Stimulated activated CD4-positive, alpha-beta T cell treated with anti-CD3 and anti-CD28 coated beads, Interleukin-2, amount 100 ng/mL, for 4 hours (primary cell): ENCODE measurements at regions not wholly inside any gene's neighbourhood (a gene's known extent, or its start where the extent isn't known, plus 50 kb on each side); places are given as distances from the start of the nearest gene placed in this dataset.
A peak's percentile ranks its signal among the peaks of the same experiment; 100 is the strongest.

Experiments used
- DNase-seq: peaks from one replicate; pipeline ENCODE4 v3.0.0-alpha.2; 2020; ENCODE audit warnings: low read depth

DNA sequence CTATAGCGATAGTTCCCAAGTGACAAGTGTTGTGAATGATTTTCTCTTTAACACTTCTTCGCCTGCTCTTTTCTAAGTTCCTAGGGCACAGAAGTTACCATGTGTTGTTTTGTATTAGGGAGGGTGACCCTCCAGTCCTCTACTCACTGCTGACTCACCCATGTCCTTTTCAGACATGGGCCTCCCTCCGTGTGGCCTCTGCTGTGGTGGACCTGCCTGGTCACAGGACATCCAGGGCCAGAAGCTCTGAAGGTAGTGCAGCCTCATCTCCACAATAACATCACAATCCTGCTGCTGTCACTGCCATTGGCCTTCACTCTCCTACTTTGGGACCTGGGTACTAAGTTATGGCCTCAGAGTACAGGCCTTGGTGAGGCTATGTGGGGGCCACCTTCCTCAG lies 87.1 kb upstream of the TNFAIP3 start:
- DNase-seq: no peak

DNA sequence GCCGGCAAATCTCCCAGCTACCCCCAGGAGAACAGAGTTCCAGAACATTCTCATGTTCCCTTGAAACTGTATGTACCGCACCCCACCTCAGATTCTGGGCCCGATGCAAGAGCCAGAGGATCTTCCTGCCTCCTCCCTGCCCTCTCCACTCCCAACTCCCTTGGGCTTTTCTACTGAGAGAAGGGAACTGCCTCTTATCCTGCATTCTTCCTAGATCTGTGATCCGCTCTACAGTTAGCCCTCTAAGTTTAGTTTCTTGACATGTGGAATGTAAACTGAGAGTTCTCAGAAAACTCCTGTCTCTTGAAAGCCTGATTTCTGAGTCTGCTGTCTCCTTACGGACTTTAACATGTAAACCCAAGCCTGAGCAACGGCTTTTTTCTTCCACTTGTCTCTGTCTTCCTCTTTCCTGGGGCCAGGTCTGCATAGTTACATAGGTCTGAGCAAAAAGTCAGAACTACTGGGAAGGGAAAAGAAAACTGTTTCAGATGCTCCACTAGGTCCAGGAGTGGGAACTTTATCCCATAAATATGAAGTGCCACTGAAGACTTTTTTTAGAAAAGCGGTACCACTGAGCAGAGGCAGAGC lies 86.5 kb upstream of the TNFAIP3 start:
- no peak for DNase-seq

DNA sequence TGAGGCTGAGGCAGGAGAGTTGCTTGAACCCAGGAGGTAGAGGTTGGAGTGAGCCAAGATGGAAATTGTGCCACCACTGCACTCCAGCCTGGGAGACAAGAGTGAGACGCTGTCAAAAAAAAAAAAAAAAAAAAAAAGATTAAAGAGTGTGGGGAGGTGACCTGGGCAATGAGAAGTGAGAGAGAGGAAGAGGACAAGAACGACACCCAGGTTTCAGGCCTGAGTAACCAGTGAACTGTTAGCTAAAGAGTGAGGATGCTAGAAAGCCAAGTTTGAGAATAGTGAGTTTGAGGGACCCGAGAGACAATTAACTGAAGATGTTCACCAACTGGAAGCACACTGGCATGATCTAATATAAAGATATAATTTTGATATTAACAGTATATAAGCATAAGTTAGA lies 85.4 kb upstream of the TNFAIP3 start:
- no peak for DNase-seq

DNA sequence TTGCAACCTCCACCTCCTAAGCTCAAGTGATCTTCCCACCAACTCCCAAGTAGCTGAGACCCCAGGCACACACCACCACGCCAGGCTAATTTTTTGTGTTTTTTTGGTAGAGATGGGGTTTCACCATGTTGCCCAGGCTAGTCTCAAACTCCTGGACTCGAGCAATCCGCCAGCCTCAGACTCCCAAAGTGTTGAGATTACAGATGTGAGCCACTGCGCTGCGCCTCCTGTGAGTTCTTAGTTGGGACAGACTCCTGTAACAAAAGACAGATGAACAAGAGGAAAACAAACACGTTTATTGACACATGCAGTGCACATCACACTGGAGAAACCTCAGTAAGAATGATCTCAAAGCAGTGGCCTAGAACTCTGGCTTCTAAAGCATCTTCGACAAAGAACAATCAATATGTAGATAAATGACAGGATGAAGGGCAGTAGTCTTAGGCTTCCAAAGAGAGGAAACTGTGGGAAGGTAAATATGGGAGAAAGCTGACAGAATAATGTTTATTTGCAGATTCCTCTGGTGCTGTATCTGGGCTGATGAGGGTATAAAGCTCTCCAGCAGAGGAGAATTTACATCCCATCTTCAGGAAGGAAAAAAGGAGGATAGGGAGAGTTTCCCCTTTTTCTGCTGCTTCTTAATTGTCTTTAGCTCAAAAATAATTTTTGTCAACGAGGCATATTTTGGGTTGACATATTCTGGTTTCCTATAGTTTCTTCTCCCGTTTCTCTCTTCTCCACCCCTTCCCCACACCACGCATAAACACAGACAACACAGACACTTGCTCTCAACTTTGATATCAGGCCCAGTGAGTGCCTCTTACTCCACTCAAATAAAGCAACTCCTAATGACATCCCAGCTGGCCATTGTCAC lies 84.7 kb upstream of the TNFAIP3 start:
- DNase-seq: no peak

DNA sequence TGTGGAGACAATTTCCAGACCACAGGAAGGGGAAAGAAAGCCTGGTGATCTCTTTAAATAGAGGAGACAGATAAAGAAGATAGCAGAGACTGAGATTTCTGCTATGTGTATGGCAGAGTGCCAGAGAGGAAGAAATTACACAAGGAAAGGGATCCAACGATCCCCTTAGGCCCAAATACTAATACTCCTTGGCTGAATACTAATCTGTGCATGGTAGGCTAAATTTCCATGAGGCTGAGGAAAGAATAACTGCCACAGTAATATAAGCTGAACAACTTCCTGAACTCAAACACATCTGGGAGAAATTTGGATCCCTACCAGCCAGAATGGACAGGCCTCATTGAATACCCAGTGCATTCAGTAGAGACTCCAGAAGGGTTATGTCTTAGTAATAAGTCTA lies 83.3 kb upstream of the TNFAIP3 start:
- DNase-seq: no peak

DNA sequence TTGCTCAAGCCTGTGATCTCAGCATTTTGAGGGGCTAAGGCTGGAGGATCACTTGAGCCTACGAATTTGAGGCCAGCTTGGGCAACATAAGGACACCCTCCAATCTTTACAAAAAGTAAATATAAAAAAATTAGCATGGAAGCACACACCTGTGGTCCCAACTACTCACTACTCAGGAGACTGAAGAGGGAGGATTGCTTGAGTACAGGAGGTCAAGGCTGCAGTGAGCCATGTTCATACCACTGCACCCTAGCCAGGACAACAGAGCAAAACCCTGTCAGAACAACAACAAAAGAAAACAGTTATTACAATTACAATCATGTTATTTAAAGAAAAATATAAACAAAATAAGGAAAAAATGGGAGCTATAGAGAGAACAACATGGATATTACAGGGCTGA lies 82.5 kb upstream of the TNFAIP3 start:
- DNase-seq: no peak

DNA sequence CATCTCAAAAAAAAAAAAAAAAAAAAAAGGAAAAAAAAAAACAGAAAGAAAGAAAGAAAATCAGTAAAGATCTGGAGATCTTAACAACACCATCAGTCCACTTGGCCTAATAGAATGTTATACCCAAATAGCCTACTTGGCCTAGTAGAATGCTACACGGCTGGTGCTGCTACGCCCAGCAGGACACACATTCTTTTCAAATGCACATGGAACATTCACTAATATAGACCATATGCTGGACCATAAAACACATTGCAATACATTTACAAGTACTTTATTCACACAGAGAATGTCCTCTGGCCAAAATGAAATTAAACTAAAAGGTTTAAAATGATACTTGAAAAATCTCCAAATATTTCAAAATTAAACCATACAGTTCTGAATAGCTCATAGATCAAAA lies 80.0 kb upstream of the TNFAIP3 start:
- no peak for DNase-seq

DNA sequence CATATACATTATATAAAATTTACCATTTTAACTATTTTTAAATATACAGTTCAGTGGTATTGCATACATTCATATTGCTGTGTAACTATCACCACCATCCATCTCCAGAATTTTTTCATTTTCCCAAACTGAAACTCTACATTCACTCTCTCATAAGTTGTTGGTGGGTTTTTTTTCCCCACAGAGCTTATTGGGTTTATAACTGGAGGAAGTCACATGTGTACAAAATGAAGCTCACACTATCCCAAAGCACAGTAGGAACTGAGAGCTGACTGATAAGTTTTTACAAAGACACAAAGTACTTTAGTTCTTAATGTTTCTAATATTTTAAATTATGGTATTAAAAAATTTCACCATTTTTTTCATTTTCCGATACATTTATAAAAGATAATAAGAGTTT lies 78.8 kb upstream of the TNFAIP3 start:
- no peak for DNase-seq

DNA sequence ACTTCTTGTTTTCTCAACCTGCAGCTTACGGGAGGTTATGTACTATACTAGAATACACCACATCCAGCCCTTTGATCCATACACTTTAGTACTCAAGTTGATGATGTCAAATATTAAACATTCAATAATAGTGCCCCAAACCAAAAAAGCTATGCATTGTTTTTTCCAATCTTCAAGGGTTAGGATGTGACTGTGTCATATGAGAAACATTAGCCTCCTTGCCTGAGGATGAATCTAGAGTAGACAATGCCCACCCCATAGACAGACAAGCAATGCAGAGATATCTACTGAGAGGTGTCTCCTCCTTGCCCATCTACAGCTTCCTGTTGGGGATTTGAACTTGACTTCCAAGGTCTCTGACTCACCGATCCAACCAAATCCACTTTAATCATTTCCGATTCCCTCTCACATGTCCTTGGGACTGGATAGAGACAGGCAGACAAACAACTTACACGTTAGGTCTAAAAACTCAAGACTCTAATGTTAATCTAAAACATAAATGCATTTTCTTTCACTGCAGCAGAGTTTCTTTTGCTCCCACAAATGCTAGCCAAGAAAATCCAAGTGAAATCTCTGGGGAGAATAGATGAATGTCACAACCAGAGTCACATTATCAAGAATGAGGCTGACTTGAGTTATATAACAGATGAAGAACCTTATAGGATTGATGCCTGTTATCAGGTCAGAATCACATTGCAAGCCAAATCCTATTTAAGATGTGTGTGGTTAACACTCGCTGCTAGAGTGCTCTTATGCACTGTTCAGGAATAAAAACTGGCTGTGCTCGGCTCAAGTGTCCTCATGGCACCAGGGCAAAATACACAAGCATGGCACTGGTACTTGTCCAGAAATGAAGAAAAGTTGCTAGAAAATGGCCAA lies 75.5 kb upstream of the TNFAIP3 start:
- no peak for DNase-seq

DNA sequence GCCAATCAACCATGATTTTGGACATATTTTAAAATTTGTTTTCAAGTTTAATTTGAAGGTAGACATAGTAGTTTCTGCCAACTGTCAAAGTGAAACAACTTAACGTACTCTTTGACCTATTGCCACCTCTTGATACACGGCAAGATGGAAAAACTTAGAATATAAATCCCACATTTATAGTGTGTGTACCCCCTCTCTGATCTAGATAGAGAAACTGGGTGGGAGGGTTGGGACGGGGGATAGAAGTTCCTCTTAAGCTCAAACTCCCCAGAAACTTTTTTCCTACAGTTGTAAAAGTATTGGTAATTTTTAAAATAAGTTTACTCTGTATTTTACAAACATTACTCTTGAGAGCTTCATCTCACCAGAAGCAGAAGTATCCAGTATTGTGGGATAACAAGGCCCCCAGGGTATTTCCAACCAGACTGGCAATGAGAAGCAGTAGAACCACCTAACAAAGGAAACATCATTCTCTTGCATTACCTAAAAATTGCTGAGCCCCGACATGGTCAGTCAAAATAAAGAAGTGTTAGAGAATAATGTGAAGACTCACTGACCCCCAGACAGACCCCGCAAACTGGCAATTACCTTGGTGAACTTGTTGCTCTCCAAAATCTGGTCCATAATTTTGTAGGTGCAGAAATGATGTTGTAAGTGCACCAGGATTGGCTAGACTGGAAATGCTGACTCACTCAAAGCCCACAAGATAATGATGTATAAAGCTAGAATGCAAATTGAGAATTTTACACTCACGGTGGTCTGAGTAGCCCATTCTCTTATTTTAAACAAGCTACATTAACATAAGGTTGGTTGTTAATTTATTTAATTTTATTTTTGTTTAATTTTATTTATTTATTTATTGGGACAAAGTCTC lies 74.7 kb upstream of the TNFAIP3 start:
- DNase-seq: no peak

DNA sequence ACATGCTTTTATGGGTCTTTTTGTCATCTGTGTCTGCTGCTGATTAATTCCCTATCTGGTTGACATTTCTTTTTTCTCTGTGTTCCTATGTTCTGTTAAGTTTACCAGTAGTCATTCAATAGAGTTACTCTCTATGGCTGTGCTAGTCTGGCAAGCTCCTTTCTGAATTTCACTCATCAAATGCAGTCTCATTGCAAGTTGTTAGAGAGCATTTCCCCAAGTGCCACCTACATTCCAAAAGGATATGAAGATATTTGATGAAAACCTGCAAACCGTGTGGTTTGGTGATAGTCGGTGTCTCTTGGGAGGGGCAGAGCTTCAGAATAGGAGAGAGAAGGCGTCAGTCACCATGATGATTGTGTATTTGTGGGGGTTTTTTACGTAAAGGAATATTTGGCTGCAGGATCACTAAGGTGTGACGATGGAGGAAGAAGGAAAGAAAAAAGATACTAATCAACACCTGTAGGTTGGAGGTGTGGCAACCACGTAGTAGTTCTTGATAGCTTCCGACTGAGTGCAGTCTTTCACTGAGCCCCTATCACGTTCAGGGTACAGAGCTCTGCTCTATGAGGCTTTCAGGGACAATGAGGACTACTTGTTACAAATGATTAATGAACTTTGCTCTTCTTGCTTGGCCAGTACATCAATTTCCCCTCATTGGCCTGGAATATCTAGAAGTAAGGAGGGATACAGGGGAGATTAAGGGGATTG lies 73.1 kb upstream of the TNFAIP3 start:
- no peak for DNase-seq

DNA sequence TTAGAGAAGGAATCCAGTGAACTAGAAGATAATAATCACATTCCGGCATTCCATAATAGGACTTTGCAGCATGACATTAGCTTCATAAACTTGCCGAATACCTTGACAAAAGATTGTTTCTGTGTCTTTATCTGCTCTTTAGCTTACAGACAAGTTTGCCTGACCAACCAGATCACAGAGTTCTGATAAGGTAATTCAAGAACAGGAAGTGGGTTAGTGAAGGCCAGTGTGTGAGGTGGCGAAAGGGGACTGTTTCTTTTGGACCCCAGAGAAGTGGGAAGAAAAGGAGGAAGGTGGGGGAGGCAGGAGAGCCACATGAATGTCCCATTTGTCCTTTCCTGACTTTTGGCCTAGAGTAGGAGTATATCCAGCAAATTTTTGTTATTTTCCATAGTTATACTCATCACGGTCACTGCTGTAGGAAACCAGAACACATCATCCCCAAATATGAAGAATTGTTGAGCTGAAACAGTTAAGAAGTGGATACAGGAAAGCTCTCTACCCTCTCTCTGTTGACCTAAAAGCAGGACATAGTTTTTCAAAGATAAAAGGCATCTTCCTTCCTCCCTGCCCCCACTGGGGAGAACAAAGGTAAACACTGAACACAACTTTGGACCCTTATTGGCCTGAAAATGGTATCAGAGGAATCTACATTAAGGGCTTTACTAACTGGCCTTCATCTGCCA lies 72.4 kb upstream of the TNFAIP3 start:
- DNase-seq: no peak

DNA sequence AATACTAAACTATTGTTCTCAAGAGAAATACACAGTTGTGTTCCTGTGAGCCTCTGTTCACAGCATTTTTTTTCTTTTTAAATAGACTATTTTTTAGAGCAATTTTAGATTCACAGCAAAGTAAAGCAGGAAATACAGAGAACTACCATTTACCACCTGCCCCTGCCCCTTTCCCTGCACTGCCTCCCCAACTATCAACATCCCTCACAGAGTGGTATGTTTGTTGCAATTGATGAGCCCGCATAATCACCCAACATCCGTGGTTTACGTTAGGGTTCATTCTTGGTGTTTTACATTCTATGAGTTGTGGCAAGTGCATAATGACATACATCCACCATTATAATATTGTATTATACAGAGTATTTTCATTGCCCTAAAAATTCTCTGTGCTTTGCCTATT lies 71.6 kb upstream of the TNFAIP3 start:
- no peak for DNase-seq

DNA sequence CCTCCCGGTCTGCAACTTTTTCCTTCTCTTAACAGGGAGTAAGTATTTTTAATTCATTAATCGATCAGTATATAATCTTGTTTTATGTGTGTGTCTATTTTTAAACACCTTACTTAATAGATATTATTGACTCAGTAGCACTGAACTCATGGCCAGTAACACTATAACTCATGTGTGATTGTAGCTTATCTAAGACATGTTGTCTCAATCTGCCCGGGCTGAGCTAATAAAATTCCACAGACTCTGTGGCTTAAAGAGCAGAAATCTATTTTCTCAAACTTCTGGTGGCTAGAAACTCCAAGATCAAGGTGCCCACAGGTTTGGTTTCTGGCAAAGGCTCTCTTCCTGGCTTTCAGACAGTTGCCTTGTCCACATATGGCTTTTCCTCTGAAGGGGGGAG lies 68.8 kb upstream of the TNFAIP3 start:
- no peak for DNase-seq

DNA sequence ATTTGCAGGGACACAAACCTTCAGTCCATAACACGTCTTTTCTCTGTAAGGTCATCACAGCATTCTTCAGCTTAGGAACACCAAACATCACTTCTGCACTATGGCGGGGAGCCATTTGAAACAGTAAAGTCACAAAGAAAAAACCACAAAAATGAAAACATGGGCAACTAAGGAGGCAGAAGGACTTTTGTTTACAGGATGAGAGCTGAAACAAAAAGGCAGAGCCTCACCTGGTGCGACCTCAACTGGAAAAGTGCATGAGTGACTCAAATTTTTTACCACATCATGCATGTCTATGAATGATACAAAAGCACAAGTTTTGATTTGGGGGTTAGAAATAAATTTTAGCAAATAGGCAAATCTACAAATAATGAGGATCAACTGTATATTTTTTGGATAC lies 68.2 kb upstream of the TNFAIP3 start:
- DNase-seq: peak; percentile 18

DNA sequence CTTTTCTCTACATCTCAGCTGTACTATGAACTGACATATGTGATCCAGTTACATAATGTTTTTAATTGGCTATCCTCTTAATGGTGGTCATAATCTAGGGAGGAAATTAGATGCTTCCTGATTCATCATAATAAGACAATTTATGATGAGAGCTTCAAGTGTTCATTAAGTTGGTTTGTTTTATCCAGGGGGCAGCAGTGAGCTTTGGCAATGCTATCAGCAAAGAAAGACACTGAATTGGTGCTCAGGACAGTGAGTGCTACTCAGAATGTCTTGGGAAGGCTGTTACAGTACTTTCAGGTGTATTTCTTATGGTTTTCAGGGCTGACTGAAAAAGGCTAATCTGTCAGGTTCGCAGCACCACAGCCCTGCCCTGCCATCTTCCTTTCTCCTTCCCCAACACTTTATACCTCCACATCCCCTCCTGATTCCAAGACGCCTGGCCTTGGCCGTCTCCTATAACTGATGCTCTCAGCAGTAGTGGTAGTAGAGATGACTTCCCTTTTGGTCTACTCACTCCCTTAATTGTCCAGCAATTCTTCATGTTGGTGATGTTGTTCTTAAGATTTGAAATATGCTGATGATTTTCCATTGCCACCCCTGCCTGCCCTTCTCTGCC lies 67.0 kb upstream of the TNFAIP3 start:
- peak; percentile 67 for DNase-seq

DNA sequence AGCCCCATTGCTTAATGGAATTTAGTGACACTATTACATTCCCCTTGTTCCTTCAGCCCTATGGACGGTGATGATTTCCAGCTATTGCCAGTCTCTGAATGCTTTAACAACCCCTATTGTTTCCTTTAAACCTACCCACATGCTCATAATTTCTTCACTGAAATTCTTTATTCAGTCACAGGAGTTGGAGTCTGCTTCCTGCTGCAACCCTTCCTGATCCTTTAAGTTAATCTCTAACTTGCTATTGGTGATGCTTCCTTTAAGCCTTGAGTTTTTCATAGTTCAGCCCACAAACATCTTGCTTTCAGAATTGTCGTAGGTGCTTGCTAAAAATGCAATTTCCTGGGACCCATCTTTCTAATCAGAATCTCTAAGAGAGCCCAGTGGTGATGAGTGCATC lies 66.3 kb upstream of the TNFAIP3 start:
- DNase-seq: no peak

DNA sequence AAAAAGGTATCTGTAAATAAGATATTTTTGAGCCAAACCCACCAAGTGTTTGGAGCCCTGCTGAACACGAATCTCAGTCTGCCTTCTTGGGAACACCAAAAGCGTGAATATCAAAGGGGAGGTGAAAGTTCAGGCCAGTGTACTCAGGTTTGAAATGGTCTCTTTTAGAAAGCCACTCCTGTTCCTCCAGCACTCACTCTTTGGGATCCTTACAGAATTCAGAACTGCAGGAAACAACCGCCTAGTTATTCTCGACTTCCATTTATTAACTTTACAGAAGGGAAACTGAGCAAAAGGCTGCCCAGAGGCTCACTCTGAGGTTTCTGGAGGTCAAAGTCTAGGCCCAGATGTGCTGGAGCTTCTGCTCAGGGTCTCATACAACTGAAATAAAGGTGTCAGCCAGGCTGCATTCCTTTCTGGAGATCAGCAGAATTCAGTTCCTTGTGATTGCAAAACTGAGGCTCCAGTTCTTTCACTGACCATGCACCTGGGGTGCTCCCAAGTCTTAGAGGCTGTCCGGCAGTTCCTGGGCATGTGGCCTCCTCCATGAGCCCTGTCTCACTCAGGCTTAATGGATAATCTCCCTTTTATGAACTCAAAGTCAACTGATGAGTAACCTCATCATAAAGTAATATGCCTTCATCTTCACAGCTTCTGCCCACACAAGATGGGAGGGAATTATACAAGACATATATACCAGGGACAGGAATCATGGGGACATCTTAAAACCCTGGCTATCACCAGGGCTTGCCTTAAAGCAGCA lies 65.5 kb upstream of the TNFAIP3 start:
- no peak for DNase-seq

DNA sequence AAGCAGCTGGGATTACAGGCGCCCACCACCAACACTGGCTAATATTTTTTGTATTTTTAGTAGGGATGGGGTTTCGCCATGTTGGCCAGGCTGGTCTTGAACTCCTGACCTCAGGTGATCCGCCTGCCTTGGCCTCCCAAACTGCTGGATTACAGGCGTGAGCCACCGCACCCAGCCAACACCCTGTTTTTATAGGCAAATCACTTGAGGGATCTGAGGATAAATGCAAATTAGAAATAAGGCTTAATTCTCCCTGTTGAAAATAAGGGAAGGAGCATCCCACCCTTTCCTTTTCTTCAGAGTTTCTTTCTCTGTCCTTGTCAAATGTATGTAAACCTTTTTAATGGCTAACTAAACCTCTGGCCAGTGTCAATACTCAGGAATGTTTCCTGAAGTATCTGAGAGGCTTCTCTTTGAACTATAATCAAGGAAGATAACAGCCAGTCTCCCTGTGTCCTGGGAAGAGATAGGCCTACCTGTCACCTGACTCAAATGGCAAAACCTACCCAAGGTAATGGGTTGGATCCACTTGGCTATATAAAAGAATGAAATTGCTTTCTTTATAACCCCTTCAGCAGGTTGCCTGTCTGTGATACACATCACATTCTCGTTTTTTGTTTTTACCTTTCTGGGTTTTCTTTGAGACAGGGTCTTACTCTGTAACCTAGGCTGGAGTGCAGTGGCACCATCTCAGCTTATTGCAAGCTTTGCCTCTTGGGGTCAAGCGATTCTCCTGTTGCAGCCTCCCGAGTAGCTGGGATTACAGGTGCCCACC lies 64.5 kb upstream of the TNFAIP3 start:
- no peak for DNase-seq
